GM12878 (cell line): ENCODE measurements at regions not wholly inside any gene's neighbourhood (a gene's known extent, or its start where the extent isn't known, plus 50 kb on each side); places are given as distances from the start of the nearest gene placed in this dataset.

Experiments
- ATAC-seq: fragments of 200-7000 bp; cut with Tn5 transposase; 3 replicates; pipeline ENCODE4 v1.9.1; 2020; ENCODE audit warnings: mild to moderate bottlenecking, moderate library complexity
- BruUV-seq: library from RNA; stranded (reverse); fragments of 400-500 nt; replicated peaks from 2 replicates; lab custom pipeline; 2021; lab: Mats Ljungman, UMichigan
- CTCF ChIA-PET: fragments of 300-600 bp; sonication (Branson Sonifier 250); formaldehyde crosslinking; extraction: SDS; loops from one replicate; lab custom pipeline; 2021; ENCODE audit warnings: inconsistent platforms; lab: Yijun Ruan, JAX
- POLR2A ChIA-PET: fragments of 350-600 bp; formaldehyde crosslinking; extraction: SDS; loops from one replicate; lab custom pipeline; 2021; ENCODE audit warnings: inconsistent platforms; lab: Charles Lee
- RAD21 ChIA-PET: fragments of 300-600 bp; sonication (Branson Sonifier 250); formaldehyde crosslinking; loops from one replicate; lab custom pipeline; 2023; ENCODE audit warnings: antibody characterized with exemption; ENCODE audit not compliant: unreplicated experiment; lab: Charles Lee
- SMC1A ChIA-PET: fragments of 300-600 bp; sonication (Branson Sonifier 250); formaldehyde crosslinking; loops from one replicate; lab custom pipeline; 2023; ENCODE audit not compliant: unreplicated experiment, uncharacterized antibody; lab: Charles Lee
- DNase-seq: peaks from one replicate; pipeline ENCODE4 v3.0.0-alpha.2; 2011; ENCODE audit warnings: low read depth, low spot score
- FAIRE-seq: peaks from 3 replicates; lab custom pipeline; 2011; peaks lifted over from hg19 to GRCh38; lab: Jason Lieb, UNC
- H2AFZ ChIP-seq: 2 replicates; pipeline ENCODE4 v1.6.0; 2011; ENCODE audit warnings: low read depth, low read length, control low read depth; ENCODE audit not compliant: control insufficient read depth
- H3K27ac ChIP-seq: 2 replicates; pipeline ENCODE4 v1.5.1; 2011; ENCODE audit warnings: control low read depth; ENCODE audit not compliant: control insufficient read depth, insufficient read depth
- H3K27me3 ChIP-seq, 2 experiments: replicated peaks in 1 of 2; 2 replicates each; pipeline versions ENCODE4 v1.6.0 to v1.6.1; 2011; ENCODE audit warnings: low read length in 1 of 2; ENCODE audit not compliant: control insufficient read depth in 2 of 2, insufficient read depth in 2 of 2
- H3K36me3 ChIP-seq, 2 experiments: 2 replicates each; pipeline ENCODE4 v1.5.1; 2011; ENCODE audit warnings: low read length in 1 of 2; ENCODE audit not compliant: control insufficient read depth in 2 of 2, insufficient read depth in 2 of 2
- H3K4me1 ChIP-seq: 2 replicates; pipeline ENCODE4 v1.6.1; 2011; ENCODE audit warnings: mild to moderate bottlenecking, low read length, moderate library complexity, mixed read lengths; ENCODE audit not compliant: control insufficient read depth, insufficient read depth
- H3K4me2 ChIP-seq: 2 replicates; pipeline ENCODE4 v1.6.0; 2011; ENCODE audit warnings: control low read depth; ENCODE audit not compliant: control insufficient read depth, insufficient read depth
- H3K4me3 ChIP-seq: fragments of 200-600 bp; sonication (generic); 2 replicates; pipeline ENCODE4 v1.5.1; 2016
- H3K79me2 ChIP-seq: 2 replicates; pipeline ENCODE4 v1.6.0; 2011; ENCODE audit warnings: low read length; ENCODE audit not compliant: control insufficient read depth, insufficient read depth
- H3K9ac ChIP-seq: 2 replicates; pipeline ENCODE4 v1.8.0; 2011; ENCODE audit warnings: low read length, control low read depth, mixed read lengths; ENCODE audit not compliant: control insufficient read depth, insufficient read depth
- H3K9me3 ChIP-seq: replicated peaks from 3 replicates; pipeline ENCODE4 v1.5.1; 2011; ENCODE audit warnings: mild to moderate bottlenecking, low read length; ENCODE audit not compliant: control insufficient read depth, insufficient read depth
- H4K20me1 ChIP-seq: 2 replicates; pipeline ENCODE4 v1.6.0; 2011; ENCODE audit not compliant: control insufficient read depth, insufficient read depth
- CREB1 ChIP-seq: IDR thresholded peaks from 2 replicates; pipeline ENCODE4 v1.6.1; 2012; ENCODE audit warnings: low read depth, mild to moderate bottlenecking, inconsistent platforms
- DPF2 ChIP-seq: fragments of 450-650 bp; IDR thresholded peaks from 2 replicates; pipeline ENCODE4 v1.6.1; 2017; ENCODE audit warnings: mild to moderate bottlenecking
- EGR1 ChIP-seq, 2 experiments: IDR thresholded peaks; 1 replicate in 1 of 2; 2 replicates in 1 of 2; pipeline ENCODE4 v1.6.1; 2011 to 2012; ENCODE audit warnings: low read depth in 2 of 2, low read length in 2 of 2, borderline replicate concordance in 1 of 2, mild to moderate bottlenecking in 1 of 2, moderate library complexity in 1 of 2
- HDGF ChIP-seq: fragments of 450-650 bp; IDR thresholded peaks from 2 replicates; pipeline ENCODE4 v1.6.1; 2016; ENCODE audit warnings: antibody characterized with exemption
- IRF4 ChIP-seq: IDR thresholded peaks from 2 replicates; pipeline ENCODE4 v1.6.1; 2011; ENCODE audit warnings: low read depth, low read length
- MEF2A ChIP-seq: IDR thresholded peaks from 2 replicates; pipeline ENCODE4 v1.6.1; 2011; ENCODE audit warnings: low read depth, mild to moderate bottlenecking, low read length, moderate library complexity; ENCODE audit not compliant: insufficient read depth
- NFYB ChIP-seq: IDR thresholded peaks from 2 replicates; pipeline ENCODE4 v1.6.1; 2011; ENCODE audit warnings: low read depth, mild to moderate bottlenecking, low read length, improper control_type of control experiment, moderate library complexity; ENCODE audit not compliant: insufficient read depth
- NR2C1 ChIP-seq: fragments of 450-650 bp; IDR thresholded peaks from 2 replicates; pipeline ENCODE4 v1.6.1; 2017; ENCODE audit warnings: antibody characterized with exemption, mild to moderate bottlenecking, moderate library complexity
- POU2F2 ChIP-seq: IDR thresholded peaks from 3 replicates; pipeline ENCODE4 v1.6.1; 2011; ENCODE audit warnings: low read depth, mild to moderate bottlenecking, low read length, borderline replicate concordance
- RAD51 ChIP-seq: fragments of 450-650 bp; IDR thresholded peaks from 2 replicates; pipeline ENCODE4 v1.6.1; 2016; ENCODE audit warnings: moderate library complexity, mild to moderate bottlenecking, inconsistent platforms
- RFX5 ChIP-seq: IDR thresholded peaks from 2 replicates; pipeline ENCODE4 v1.6.1; 2011; ENCODE audit warnings: low read depth, low read length, improper control_type of control experiment
- SIN3A ChIP-seq: IDR thresholded peaks from 2 replicates; pipeline ENCODE4 v1.6.1; 2012; ENCODE audit warnings: low read depth, low read length, improper control_type of control experiment
- SREBF2 ChIP-seq: IDR thresholded peaks from 2 replicates; pipeline ENCODE4 v1.6.1; 2012; ENCODE audit warnings: mild to moderate bottlenecking, low read length
- TCF12 ChIP-seq: IDR thresholded peaks from 2 replicates; pipeline ENCODE4 v1.6.1; 2011; ENCODE audit warnings: low read depth, mild to moderate bottlenecking, low read length
- ZNF24 ChIP-seq: fragments of 450-650 bp; IDR thresholded peaks from 2 replicates; pipeline ENCODE4 v1.6.1; 2017; ENCODE audit warnings: antibody characterized with exemption, mild to moderate bottlenecking
- ZNF274 ChIP-seq: IDR thresholded peaks from one replicate; pipeline ENCODE4 v1.8.0; 2011; ENCODE audit not compliant: insufficient read length, insufficient read depth
- ZNF622 ChIP-seq: fragments of 450-650 bp; IDR thresholded peaks from 2 replicates; pipeline ENCODE4 v1.6.1; 2017; ENCODE audit warnings: mild to moderate bottlenecking, inconsistent platforms
- WGBS: methylation state at CpG from one replicate; pipeline ENCODE4 v1.1.6; 2016; ENCODE audit warnings: low lambda C conversion rate; ENCODE audit not compliant: insufficient replicate concordance, insufficient coverage; ENCODE audit errors: missing lambda C conversion rate; 5-methylcytosine and 5-hydroxymethylcytosine counted together
- in situ Hi-C: fragments of 300-500 bp; cut with MboI; formaldehyde crosslinking; loops from 9 replicates; pipeline ENCODE4 v1.14.3; 2018; ENCODE audit warnings: mixed read lengths
- intact Hi-C: fragments of 100-400 bp; cut with micrococcal nuclease; formaldehyde crosslinking; loops from one replicate; pipeline ENCODE4 v1.14.2; 2022; ENCODE audit not compliant: unreplicated experiment
- TF ChIP-seq, protein P1 (sequence below): fragments of 450-650 bp; IDR thresholded peaks from 2 replicates; pipeline ENCODE4 v1.6.1; 2014; ENCODE audit warnings: mild to moderate bottlenecking
- TF ChIP-seq, protein P2 (sequence below): fragments of 450-650 bp; IDR thresholded peaks from 2 replicates; pipeline ENCODE4 v1.6.1; 2017; ENCODE audit warnings: borderline replicate concordance

DNA sequence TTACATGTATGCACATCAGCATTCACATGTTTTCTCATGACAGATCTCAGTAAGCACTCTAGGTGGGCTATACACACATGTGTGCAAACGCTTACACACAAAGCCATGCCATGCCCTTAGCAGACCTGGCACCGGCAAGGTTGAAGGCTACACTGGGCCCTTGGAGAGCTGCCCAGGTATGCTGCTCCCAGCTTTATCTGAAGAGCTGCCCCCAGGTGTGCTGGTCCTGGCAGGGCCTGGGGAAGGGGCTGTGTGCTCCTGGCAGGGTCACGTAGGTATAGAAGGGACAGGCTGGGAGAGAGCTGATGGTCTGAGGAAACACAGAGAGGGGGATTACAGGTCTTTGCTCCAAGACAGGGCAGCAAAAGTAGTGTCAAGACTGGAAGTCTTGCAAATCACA, 146.7 kb upstream of the VANGL1 start:
- Histone ChIP-seq H3K9ac (no peak overlapping the region), H3K79me2 (no peaks in the 10 kb centered on the region), H4K20me1 (no peaks in the 10 kb centered on the region), H3K9me3 (no peaks in the 10 kb centered on the region), H3K36me3 (no peaks in the 10 kb centered on the region), H3K27me3 (no peaks in the 10 kb centered on the region), H3K4me1 (no peaks in the 10 kb centered on the region), H3K4me2 (no peak overlapping the region), H2AFZ (no peak overlapping the region), H3K27ac (no peak overlapping the region), H3K4me3 (no peak overlapping the region)
- TF ChIP-seq IRF4 (no peak), POU2F2 (no peak), ZNF622 (no peak), RAD51 (no peak), MEF2A (no peak), ZNF24 (no peak), SREBF2 (no peak), DPF2 (no peak), NR2C1 (no peak), TCF12 (no peak), CREB1 (no peak), HDGF (no peak), SIN3A (no peak), RFX5 (no peak), ZNF274 (no peak), NFYB (no peak), EGR1 (IDR thresholded peaks at IDR 0.05; ENCODE audit: borderline replicate concordance in 1 of 2, low read depth in 2 of 2, low read length in 2 of 2) (no peak)
- TF ChIP-seq, protein P1, sequence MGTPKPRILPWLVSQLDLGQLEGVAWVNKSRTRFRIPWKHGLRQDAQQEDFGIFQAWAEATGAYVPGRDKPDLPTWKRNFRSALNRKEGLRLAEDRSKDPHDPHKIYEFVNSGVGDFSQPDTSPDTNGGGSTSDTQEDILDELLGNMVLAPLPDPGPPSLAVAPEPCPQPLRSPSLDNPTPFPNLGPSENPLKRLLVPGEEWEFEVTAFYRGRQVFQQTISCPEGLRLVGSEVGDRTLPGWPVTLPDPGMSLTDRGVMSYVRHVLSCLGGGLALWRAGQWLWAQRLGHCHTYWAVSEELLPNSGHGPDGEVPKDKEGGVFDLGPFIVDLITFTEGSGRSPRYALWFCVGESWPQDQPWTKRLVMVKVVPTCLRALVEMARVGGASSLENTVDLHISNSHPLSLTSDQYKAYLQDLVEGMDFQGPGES, result no peak
- TF ChIP-seq, protein P2, sequence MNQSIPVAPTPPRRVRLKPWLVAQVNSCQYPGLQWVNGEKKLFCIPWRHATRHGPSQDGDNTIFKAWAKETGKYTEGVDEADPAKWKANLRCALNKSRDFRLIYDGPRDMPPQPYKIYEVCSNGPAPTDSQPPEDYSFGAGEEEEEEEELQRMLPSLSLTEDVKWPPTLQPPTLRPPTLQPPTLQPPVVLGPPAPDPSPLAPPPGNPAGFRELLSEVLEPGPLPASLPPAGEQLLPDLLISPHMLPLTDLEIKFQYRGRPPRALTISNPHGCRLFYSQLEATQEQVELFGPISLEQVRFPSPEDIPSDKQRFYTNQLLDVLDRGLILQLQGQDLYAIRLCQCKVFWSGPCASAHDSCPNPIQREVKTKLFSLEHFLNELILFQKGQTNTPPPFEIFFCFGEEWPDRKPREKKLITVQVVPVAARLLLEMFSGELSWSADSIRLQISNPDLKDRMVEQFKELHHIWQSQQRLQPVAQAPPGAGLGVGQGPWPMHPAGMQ, result no peak
- DNase-seq, result no peak
- ChIA-PET CTCF (no interaction called here), RAD21 (no interaction called here), POLR2A (no interaction called here), SMC1A (no interaction called here)
- intact Hi-C loops (no loop called here), in situ Hi-C loops (no loop called here)
- WGBS, result 37% methylated on average over 3 of the region's 3 CpGs
- BruUV-seq, result no TSS peak
- no peak for ATAC-seq
- no peak for FAIRE-seq
